IMR-90 (cell line): ENCODE measurements at regions not wholly inside any gene's neighbourhood (a gene's known extent, or its start where the extent isn't known, plus 50 kb on each side); places are given as distances from the start of the nearest gene placed in this dataset.

ENCODE experiments used
- ATAC-seq: fragments of 200-7000 bp; cut with Tn5 transposase; 2 replicates; pipeline ENCODE4 v1.9.1; 2020; ENCODE audit warnings: low read depth, mild to moderate bottlenecking, moderate library complexity
- BruUV-seq: library from RNA; stranded (reverse); fragments of 400-500 nt; replicated peaks from 2 replicates; lab custom pipeline; 2021; lab: Mats Ljungman, UMichigan
- CTCF ChIA-PET: fragments of 300-600 bp; formaldehyde crosslinking; extraction: SDS; loops from one replicate; lab custom pipeline; 2021; ENCODE audit warnings: antibody characterized with exemption; lab: Yijun Ruan, JAX
- POLR2A ChIA-PET: fragments of 300-600 bp; sonication (Branson Sonifier 250); formaldehyde crosslinking; loops from one replicate; lab custom pipeline; 2022; ENCODE audit warnings: antibody characterized with exemption; ENCODE audit not compliant: unreplicated experiment; lab: Charles Lee
- DNase-seq: peaks from one replicate; pipeline ENCODE4 v3.0.0; 2013
- H2AFZ ChIP-seq: replicated peaks from 2 replicates; pipeline ENCODE3; 2013; ENCODE audit warnings: low read length, mild to moderate bottlenecking; ENCODE audit not compliant: poor library complexity
- H2AK5ac ChIP-seq: 2 replicates; pipeline ENCODE4 v1.6.1; 2013; ENCODE audit warnings: low read depth, low read length, inconsistent platforms
- H2AK9ac ChIP-seq: replicated peaks from 2 replicates; pipeline ENCODE3; 2013; ENCODE audit warnings: mild to moderate bottlenecking, low read depth, low read length, moderate library complexity; ENCODE audit not compliant: poor library complexity
- H2BK120ac ChIP-seq: 2 replicates; pipeline ENCODE4 v1.6.1; 2013; ENCODE audit warnings: low read depth, low read length, inconsistent platforms
- H2BK15ac ChIP-seq: 3 replicates; pipeline ENCODE4 v1.6.1; 2013; ENCODE audit warnings: low read depth, low read length, inconsistent platforms
- H2BK20ac ChIP-seq: 2 replicates; pipeline ENCODE4 v1.6.1; 2013; ENCODE audit warnings: low read depth, mild to moderate bottlenecking, inconsistent platforms, low read length, moderate library complexity
- H2BK5ac ChIP-seq: 2 replicates; pipeline ENCODE4 v1.6.1; 2013; ENCODE audit warnings: mild to moderate bottlenecking, low read depth, low read length, inconsistent platforms; ENCODE audit not compliant: poor library complexity, severe bottlenecking
- H3K14ac ChIP-seq: replicated peaks from 2 replicates; pipeline ENCODE4 v1.6.1; 2013; ENCODE audit warnings: low read depth, low read length, inconsistent platforms
- H3K18ac ChIP-seq: 2 replicates; pipeline ENCODE4 v1.6.1; 2013; ENCODE audit warnings: low read depth, low read length, control low read depth
- H3K23ac ChIP-seq: 2 replicates; pipeline ENCODE4 v1.6.1; 2013; ENCODE audit warnings: low read depth, low read length, inconsistent platforms
- H3K27ac ChIP-seq: 2 replicates; pipeline ENCODE4 v1.5.1; 2013; ENCODE audit warnings: mild to moderate bottlenecking, control low read depth, low read length; ENCODE audit not compliant: insufficient read depth
- H3K27me3 ChIP-seq: 2 replicates; pipeline ENCODE4 v1.6.1; 2013; ENCODE audit warnings: low read length; ENCODE audit not compliant: control insufficient read depth, insufficient read depth
- H3K36me3 ChIP-seq: 2 replicates; pipeline ENCODE4 v1.6.1; 2013; ENCODE audit warnings: low read length, mixed read lengths; ENCODE audit not compliant: control insufficient read depth, insufficient read depth
- H3K4ac ChIP-seq: 2 replicates; pipeline ENCODE4 v1.6.1; 2013; ENCODE audit warnings: low read depth, low read length, inconsistent platforms
- H3K4me1 ChIP-seq: 2 replicates; pipeline ENCODE4 v1.6.1; 2013; ENCODE audit warnings: low read length, mixed read lengths; ENCODE audit not compliant: control insufficient read depth, insufficient read depth
- H3K4me2 ChIP-seq: 2 replicates; pipeline ENCODE4 v1.6.1; 2013; ENCODE audit warnings: low read depth, mild to moderate bottlenecking, control low read depth, low read length, moderate library complexity
- H3K4me3 ChIP-seq: 2 replicates; pipeline ENCODE4 v1.5.1; 2013; ENCODE audit warnings: low read depth, mild to moderate bottlenecking, control low read depth, low read length, moderate library complexity; ENCODE audit not compliant: insufficient read depth
- H3K56ac ChIP-seq: 2 replicates; pipeline ENCODE4 v1.6.1; 2013; ENCODE audit warnings: low read length, inconsistent platforms; ENCODE audit not compliant: insufficient read depth; ENCODE audit errors: extremely low read depth
- H3K79me1 ChIP-seq, 2 experiments: 2 replicates each; pipeline ENCODE4 v1.6.1; 2013; ENCODE audit warnings: low read length in 2 of 2, inconsistent platforms in 1 of 2, low read depth in 1 of 2
- H3K9ac ChIP-seq: 2 replicates; pipeline ENCODE4 v1.6.1; 2013; ENCODE audit warnings: low read depth, low read length, control low read depth
- H3K9me1 ChIP-seq: 2 replicates; pipeline ENCODE4 v1.6.1; 2013; ENCODE audit warnings: low read length, inconsistent platforms; ENCODE audit not compliant: insufficient read depth
- H3K9me3 ChIP-seq: 2 replicates; pipeline ENCODE4 v1.6.1; 2013; ENCODE audit warnings: low read length; ENCODE audit not compliant: control insufficient read depth, insufficient read depth
- H4K20me1 ChIP-seq: 2 replicates; pipeline ENCODE4 v1.6.1; 2013; ENCODE audit warnings: low read length, inconsistent platforms; ENCODE audit not compliant: insufficient read depth
- H4K5ac ChIP-seq: 2 replicates; pipeline ENCODE4 v1.6.1; 2013; ENCODE audit warnings: mild to moderate bottlenecking, low read depth, low read length, control low read depth
- H4K8ac ChIP-seq, 2 experiments: 2 replicates each; pipeline ENCODE4 v1.6.1; 2013; ENCODE audit warnings: low read depth in 2 of 2, low read length in 2 of 2, control low read depth in 1 of 2, inconsistent platforms in 1 of 2
- H4K91ac ChIP-seq: 2 replicates; pipeline ENCODE4 v1.6.1; 2013; ENCODE audit warnings: low read depth, low read length, inconsistent platforms; ENCODE audit not compliant: insufficient read depth
- POLR2A ChIP-seq: IDR thresholded peaks from 2 replicates; pipeline ENCODE4 v1.6.1; 2012; ENCODE audit warnings: mild to moderate bottlenecking, low read depth, low read length
- WGBS, 2 experiments: methylation state at CpG; one replicate each; pipeline versions ENCODE4 v1.1.5 to v1.1.7; 2013; ENCODE audit warnings: missing lambda C conversion rate in 2 of 2; ENCODE audit not compliant: insufficient read length in 1 of 2; ENCODE audit errors: extremely low coverage in 2 of 2; 5-methylcytosine and 5-hydroxymethylcytosine counted together
- dilution Hi-C: fragments of 300-500 bp; cut with HindIII; formaldehyde crosslinking; loops from one replicate; pipeline ENCODE4 v1.14.3; 2018; ENCODE audit warnings: low sequenced_read_pairs; ENCODE audit not compliant: unreplicated experiment
- in situ Hi-C: fragments of 300-500 bp; cut with MboI; formaldehyde crosslinking; loops from 3 replicates; pipeline ENCODE4 v1.14.3; 2019; ENCODE audit warnings: low sequenced_read_pairs, inconsistent platforms, mixed read lengths
- intact Hi-C: fragments of 100-400 bp; cut with micrococcal nuclease; formaldehyde crosslinking; loops from 2 replicates; pipeline ENCODE4 v1.10.0; 2022

- ChIA-PET CTCF (no interaction called here), POLR2A (no interaction called here)
- Histone ChIP-seq H3K9me1 (no peaks in the 10 kb centered on the region), H3K27me3 (peaks cover 1% of the 10 kb centered on the region; the same call in 1 of the 2 replicates), H3K27ac (no peak overlapping the region), H3K56ac (no peak overlapping the region), H3K4me3 (no peak overlapping the region), H2AFZ (no peak overlapping the region), H4K20me1 (no peaks in the 10 kb centered on the region), H3K79me1 (no peaks in the 10 kb centered on the region), H3K14ac (no peak overlapping the region), H2AK9ac (no peak overlapping the region), H2AK5ac (no peak overlapping the region), H3K4ac (no peak overlapping the region), H3K4me2 (no peak overlapping the region), H4K91ac (no peak overlapping the region), H3K36me3 (no peaks in the 10 kb centered on the region), H2BK120ac (no peak overlapping the region), H3K9me3 (no peaks in the 10 kb centered on the region), H2BK5ac (no peak overlapping the region), H4K5ac (no peak overlapping the region), H4K8ac (no peak overlapping the region), H3K23ac (no peak overlapping the region), H3K9ac (no peak overlapping the region), H3K18ac (no peak overlapping the region), H2BK20ac (no peak overlapping the region), H3K4me1 (no peaks in the 10 kb centered on the region), H2BK15ac (no peak overlapping the region)
- ATAC-seq: no peak
- in situ Hi-C loops (no loop called here), dilution Hi-C loops (no loop called here), intact Hi-C loops (no loop called here)
- no peak for DNase-seq
- 72% methylated on average over 4 of the region's 11 CpGs; no CpG with 5 or more reads in 1 of the 2 experiments for WGBS, 2 experiments
- TF ChIP-seq POLR2A: no peak
- no TSS peak for BruUV-seq
Observed at GRCh38 chr1:113282893-113283285, 107.4 kb upstream of the MAGI3 start.
